HEK293 (cell line): ENCODE measurements at regions not wholly inside any gene's neighbourhood (a gene's known extent, or its start where the extent isn't known, plus 50 kb on each side); places are given as distances from the start of the nearest gene placed in this dataset.

Source experiments
- ZBTB48 ChIP-seq: fragments of 450-650 bp; formaldehyde crosslinking; IDR thresholded peaks from 2 replicates; pipeline ENCODE4 v1.5.1; 2016; ENCODE audit warnings: missing biosample characterization, missing genetic modification characterization
- ZNF175 ChIP-seq: fragments of 450-650 bp; formaldehyde crosslinking; IDR thresholded peaks from 2 replicates; pipeline ENCODE4 v1.5.1; 2016; ENCODE audit warnings: missing biosample characterization, missing genetic modification characterization
- ZNF24 ChIP-seq: fragments of 450-650 bp; formaldehyde crosslinking; IDR thresholded peaks from 2 replicates; pipeline ENCODE4 v1.5.1; 2016; ENCODE audit warnings: missing biosample characterization, missing genetic modification characterization
- ZNF292 ChIP-seq: fragments of 450-650 bp; formaldehyde crosslinking; IDR thresholded peaks from 2 replicates; pipeline ENCODE4 v1.5.1; 2016; ENCODE audit warnings: low read depth, missing biosample characterization, missing genetic modification characterization, borderline replicate concordance
- ZNF391 ChIP-seq: fragments of 450-650 bp; formaldehyde crosslinking; IDR thresholded peaks from 2 replicates; pipeline ENCODE4 v1.5.1; 2016; ENCODE audit warnings: low read depth, missing biosample characterization, missing genetic modification characterization, borderline replicate concordance
- ZNF548 ChIP-seq: fragments of 450-650 bp; formaldehyde crosslinking; IDR thresholded peaks from 2 replicates; pipeline ENCODE4 v1.5.1; 2016; ENCODE audit warnings: missing biosample characterization, missing genetic modification characterization
- ZNF561 ChIP-seq: fragments of 450-650 bp; IDR thresholded peaks from 2 replicates; pipeline ENCODE4 v1.5.1; 2018; ENCODE audit warnings: missing biosample characterization, missing genetic modification characterization, borderline replicate concordance
- TF ChIP-seq, protein P1 (sequence below): fragments of 450-650 bp; formaldehyde crosslinking; IDR thresholded peaks from 2 replicates; pipeline ENCODE4 v1.5.1; 2016; ENCODE audit warnings: missing biosample characterization, missing genetic modification characterization
- TF ChIP-seq, protein P2 (sequence below): fragments of 450-650 bp; formaldehyde crosslinking; IDR thresholded peaks from 2 replicates; pipeline ENCODE4 v1.5.1; 2016; ENCODE audit warnings: missing biosample characterization, missing genetic modification characterization
- TF ChIP-seq, protein P3 (sequence below): fragments of 450-650 bp; formaldehyde crosslinking; IDR thresholded peaks from 2 replicates; pipeline ENCODE4 v1.5.1; 2016; ENCODE audit warnings: missing biosample characterization, missing genetic modification characterization, low read depth
- TF ChIP-seq, protein P4 (sequence below): fragments of 450-650 bp; formaldehyde crosslinking; conservative IDR thresholded peaks from 2 replicates; pipeline ENCODE4 v1.5.1; 2016; ENCODE audit warnings: low read depth, missing biosample characterization, missing genetic modification characterization

DNA sequence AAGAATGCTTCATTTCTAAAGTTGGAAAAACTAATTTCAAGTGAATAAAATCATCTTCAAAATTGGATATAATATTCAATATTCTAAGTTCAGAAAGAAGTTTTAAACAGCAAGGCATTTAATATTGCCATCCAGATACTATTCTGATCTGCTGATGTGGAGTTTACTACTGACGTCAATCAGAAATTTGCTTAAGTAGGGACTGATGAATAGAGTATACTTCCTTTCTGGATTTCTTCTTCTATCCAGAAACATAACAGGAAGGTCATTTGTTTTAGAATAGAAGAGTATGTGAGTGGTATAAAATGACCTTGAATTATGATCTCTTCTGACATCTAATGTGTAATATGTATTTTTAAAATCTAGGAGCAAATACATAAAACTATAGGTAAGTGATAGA, 308.1 kb upstream of the ADGRL2 start:
- TF ChIP-seq, protein P1, sequence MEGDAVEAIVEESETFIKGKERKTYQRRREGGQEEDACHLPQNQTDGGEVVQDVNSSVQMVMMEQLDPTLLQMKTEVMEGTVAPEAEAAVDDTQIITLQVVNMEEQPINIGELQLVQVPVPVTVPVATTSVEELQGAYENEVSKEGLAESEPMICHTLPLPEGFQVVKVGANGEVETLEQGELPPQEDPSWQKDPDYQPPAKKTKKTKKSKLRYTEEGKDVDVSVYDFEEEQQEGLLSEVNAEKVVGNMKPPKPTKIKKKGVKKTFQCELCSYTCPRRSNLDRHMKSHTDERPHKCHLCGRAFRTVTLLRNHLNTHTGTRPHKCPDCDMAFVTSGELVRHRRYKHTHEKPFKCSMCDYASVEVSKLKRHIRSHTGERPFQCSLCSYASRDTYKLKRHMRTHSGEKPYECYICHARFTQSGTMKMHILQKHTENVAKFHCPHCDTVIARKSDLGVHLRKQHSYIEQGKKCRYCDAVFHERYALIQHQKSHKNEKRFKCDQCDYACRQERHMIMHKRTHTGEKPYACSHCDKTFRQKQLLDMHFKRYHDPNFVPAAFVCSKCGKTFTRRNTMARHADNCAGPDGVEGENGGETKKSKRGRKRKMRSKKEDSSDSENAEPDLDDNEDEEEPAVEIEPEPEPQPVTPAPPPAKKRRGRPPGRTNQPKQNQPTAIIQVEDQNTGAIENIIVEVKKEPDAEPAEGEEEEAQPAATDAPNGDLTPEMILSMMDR (tag by site-specific recombination), result no peak
- TF ChIP-seq ZNF24 (tag by site-specific recombination) (no peak), ZNF548 (tag by site-specific recombination) (no peak), ZNF292 (tag by site-specific recombination) (no peak), ZBTB48 (tag by site-specific recombination) (no peak), ZNF175 (tag by site-specific recombination) (no peak), ZNF561 (tag by site-specific recombination) (no peak), ZNF391 (tag by site-specific recombination) (no peak)
- TF ChIP-seq, protein P2, sequence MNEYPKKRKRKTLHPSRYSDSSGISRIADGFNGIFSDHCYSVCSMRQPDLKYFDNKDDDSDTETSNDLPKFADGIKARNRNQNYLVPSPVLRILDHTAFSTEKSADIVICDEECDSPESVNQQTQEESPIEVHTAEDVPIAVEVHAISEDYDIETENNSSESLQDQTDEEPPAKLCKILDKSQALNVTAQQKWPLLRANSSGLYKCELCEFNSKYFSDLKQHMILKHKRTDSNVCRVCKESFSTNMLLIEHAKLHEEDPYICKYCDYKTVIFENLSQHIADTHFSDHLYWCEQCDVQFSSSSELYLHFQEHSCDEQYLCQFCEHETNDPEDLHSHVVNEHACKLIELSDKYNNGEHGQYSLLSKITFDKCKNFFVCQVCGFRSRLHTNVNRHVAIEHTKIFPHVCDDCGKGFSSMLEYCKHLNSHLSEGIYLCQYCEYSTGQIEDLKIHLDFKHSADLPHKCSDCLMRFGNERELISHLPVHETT (tag by site-specific recombination), result no peak
- TF ChIP-seq, protein P3, sequence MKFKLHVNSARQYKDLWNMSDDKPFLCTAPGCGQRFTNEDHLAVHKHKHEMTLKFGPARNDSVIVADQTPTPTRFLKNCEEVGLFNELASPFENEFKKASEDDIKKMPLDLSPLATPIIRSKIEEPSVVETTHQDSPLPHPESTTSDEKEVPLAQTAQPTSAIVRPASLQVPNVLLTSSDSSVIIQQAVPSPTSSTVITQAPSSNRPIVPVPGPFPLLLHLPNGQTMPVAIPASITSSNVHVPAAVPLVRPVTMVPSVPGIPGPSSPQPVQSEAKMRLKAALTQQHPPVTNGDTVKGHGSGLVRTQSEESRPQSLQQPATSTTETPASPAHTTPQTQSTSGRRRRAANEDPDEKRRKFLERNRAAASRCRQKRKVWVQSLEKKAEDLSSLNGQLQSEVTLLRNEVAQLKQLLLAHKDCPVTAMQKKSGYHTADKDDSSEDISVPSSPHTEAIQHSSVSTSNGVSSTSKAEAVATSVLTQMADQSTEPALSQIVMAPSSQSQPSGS (tag by site-specific recombination), result no peak
- TF ChIP-seq, protein P4, sequence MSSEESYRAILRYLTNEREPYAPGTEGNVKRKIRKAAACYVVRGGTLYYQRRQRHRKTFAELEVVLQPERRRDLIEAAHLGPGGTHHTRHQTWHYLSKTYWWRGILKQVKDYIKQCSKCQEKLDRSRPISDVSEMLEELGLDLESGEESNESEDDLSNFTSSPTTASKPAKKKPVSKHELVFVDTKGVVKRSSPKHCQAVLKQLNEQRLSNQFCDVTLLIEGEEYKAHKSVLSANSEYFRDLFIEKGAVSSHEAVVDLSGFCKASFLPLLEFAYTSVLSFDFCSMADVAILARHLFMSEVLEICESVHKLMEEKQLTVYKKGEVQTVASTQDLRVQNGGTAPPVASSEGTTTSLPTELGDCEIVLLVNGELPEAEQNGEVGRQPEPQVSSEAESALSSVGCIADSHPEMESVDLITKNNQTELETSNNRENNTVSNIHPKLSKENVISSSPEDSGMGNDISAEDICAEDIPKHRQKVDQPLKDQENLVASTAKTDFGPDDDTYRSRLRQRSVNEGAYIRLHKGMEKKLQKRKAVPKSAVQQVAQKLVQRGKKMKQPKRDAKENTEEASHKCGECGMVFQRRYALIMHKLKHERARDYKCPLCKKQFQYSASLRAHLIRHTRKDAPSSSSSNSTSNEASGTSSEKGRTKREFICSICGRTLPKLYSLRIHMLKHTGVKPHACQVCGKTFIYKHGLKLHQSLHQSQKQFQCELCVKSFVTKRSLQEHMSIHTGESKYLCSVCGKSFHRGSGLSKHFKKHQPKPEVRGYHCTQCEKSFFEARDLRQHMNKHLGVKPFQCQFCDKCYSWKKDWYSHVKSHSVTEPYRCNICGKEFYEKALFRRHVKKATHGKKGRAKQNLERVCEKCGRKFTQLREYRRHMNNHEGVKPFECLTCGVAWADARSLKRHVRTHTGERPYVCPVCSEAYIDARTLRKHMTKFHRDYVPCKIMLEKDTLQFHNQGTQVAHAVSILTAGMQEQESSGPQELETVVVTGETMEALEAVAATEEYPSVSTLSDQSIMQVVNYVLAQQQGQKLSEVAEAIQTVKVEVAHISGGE (tag by site-specific recombination), result no peak
